Stimulated activated CD8-positive, alpha-beta memory T cell treated with anti-CD3 and anti-CD28 coated beads, Interleukin-12 subunit alpha, Interleukin-12 subunit beta, amount 100 ng/mL, for 4 hours (primary cell): ENCODE measurements at regions not wholly inside any gene's neighbourhood (a gene's known extent, or its start where the extent isn't known, plus 50 kb on each side); places are given as distances from the start of the nearest gene placed in this dataset.

Experiments used
- DNase-seq: peaks from one replicate; pipeline ENCODE4 v3.0.0-alpha.2; 2020; ENCODE audit warnings: low read depth

DNA sequence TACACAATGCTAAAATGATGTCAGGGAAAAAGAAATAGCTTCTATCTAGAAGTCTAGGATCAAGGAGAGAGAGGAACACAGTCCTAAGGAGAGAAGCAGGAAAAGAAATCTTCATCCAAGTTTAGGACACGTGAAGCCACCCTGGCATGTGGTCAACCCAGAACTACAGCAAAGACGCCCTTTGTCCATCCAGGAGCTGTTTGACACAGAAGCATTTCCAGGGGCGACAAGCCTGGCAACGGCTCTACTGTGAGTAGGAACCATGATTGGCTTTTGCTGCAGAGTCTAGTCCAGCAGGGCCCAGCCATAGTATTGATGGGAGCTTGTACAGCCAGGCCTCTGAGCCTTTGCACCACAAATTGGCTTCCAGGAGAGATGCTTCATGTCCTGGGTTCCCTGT, 185.4 kb upstream of the RPL38 start:
- DNase-seq, result no peak

DNA sequence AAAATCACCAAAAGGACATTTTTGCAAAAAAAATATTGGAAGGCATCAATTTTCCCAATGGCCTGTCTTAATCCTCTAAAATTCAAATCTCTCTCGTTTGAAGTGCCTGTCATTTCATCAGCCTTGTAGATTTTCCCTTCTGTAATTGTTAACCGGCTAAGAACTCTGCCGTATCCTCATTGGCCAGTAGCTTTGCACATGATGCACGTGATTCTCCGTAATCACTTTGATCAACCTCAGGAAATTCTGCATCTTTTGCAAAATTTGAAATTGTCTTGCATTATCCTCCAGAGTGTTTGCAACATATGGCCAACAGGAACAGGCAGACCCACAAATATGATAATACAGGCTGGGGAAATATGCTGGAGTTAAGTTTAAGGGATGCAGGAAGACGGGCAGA, 184.2 kb upstream of the RPL38 start:
- no peak for DNase-seq

DNA sequence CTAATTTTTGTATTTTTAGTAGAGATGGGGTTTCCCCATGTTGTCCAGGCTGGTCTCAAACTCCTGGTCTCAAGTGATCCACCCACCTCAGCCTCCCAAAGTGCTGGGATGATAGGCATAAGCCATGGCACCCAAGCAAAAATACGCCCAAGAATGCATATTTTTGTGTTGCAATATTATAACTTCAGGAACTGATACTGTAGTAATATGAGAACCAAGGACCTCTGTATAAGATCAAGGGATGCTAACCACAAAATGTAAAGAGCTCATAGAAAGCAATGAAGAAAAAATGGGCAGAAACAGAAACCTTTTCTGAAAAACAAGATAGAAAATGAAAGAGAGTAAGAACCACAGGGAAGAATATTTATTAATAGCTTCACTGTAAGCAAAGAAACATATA, 183.6 kb upstream of the RPL38 start:
- no peak for DNase-seq

DNA sequence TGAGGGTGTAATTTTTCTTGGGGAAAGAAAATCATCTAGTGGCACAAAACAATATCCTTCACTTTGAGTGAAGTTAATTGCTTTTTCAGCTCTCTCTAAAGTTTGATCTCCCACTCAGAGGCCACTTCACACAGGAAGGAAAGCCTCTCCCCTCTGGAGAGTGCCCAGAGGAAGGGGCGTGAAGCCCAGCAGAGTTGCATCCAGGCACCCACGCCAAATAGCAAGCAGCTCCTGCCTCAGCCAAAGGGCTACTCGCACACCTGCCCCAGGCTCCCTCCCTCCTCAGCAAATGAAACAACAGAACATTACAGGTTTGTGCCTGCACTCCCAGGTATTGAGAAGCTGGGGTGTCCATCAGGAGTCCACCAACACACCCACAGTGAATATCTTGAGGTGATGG, 183.0 kb upstream of the RPL38 start:
- DNase-seq, result no peak

DNA sequence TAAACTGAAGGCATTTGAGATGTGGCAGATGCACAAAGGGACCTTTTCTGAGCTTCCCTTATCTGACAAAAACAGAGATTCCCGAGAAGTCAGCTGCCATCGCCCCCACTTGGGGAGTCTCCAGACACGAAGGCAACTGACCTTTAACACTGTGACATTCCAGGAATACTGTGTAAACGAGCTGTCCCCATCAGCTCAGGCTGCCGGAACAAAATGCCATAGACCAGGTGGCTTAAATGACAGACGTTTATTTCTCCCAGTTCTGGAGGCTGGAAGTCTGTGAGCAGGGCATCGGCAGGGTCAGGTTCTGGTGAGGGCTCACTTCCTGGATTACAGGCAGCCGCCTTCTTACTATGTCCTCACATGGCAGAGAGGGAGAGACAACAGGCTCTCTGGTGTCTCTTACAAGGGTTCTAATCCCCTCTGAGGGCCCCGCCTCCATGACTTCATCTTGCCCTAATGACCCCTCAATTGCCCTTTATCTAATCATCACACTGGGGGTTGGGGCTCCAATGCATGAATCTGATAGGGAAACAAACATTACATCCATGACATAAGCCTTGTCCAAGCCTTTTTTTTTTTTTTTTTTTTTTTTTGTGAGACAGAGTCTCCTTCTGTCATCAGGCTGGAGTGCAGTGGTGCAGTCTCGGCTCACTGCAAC, 178.5 kb upstream of the RPL38 start:
- DNase-seq, result no peak

DNA sequence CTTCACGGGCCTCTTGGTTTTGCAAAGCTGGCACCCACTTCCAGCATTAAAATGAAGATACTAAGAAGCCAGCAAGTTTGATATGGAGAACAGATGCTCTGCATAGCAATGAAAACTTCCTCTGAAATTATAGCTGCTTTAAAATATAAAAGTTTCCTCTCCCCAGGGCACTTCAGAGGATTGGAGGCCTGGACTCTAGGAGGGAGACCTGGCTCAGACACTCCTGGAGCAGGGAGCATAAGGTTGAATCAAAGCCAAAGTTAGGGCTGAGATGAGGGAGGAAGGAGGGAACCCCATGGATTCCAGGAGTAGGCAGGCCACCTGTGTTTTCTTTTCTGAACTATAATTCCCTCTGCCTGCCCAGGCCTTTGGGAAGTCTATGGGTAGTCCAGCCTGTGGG, 176.0 kb upstream of the RPL38 start:
- DNase-seq, result no peak

DNA sequence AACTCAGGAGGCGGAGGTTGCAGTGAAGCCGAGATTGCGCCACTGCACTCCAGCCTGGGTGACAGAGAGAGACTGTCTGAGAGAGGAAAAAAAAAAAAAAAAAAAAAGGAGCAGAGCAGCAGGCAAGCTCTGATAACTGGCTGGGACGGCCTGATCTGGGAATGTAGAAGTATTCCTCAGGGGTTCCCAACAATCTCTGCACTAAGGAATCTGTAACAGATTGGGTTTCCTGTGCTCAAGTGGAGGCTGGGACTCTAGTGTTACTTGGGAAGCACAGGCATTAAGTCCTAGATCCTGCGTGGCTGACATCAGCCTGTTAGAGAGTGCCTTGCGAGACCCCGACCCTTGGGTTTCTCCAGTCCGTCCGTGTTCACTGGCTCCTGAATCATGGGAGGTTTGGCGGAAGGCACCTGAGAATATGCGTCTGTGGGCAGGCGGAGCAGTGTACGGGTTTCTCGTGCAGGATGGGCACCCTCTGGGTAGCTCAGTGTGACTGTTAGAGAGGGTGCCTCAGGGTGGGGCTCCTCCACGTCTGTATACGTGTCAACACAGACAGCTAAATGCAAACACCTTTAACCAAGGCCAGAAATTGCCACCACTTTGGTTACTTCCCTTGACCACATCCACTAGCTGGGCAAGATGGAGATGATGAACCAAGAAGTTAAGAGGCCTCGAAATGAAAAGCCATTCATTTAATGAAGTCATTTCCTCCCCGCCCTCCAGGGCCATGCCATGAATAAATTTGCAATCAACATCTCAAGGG, 174.9 kb upstream of the RPL38 start:
- no peak for DNase-seq

DNA sequence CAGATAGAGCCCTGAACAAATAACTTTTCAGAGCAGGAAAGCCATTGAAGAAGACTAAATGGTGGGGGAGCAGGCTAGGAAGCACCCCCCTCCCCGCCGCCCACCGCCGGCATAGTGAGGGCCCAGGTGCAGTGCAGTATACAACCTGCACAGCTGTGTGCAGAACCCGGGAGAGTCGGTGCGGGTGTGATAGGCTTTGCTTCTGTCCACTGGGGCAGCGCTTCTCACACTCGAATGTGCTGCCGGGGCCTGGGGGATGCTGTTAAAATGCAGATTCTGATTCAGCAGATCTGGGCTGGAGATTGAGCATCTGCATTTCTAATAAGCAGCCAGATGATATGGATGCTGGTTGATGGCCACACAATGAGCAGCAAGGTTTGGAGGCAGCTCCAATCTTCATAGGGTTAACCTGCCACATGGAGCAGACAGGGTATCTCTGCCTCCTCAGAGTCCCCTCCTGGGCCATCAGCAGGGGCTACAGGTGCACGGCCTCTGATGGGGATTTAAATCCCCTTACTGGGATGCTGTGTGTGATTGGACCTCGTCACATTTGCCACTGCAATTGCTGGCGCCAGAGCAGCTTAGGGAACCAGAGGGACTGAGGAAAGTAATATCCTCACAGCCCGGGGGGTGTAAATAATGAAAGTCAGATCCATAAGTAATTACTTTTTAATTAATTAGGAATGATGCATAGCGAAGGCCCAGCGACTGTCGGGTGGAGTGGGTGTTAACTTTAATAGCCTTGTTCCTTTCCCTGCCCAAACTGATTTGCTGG, 172.0 kb upstream of the RPL38 start:
- DNase-seq, result no peak

DNA sequence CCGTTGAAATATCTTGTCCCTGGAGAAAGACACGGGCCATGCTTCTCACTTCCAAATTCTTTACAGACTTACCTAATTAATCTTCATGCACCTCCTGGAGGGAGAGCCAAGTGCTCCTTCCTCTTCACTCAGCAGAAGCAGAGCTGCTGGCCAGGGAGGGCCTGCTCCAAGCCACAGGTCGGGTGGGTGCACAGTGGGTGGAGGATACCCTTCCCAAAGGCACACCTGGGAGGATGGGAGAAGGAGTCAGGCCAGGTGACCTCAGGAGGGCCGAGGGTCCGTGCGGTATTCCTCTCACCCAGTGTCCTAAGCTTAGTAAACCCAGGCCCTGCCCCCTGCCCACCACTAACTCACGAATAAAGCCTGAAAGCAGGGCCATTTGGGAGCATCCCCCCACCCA, 171.3 kb upstream of the RPL38 start:
- DNase-seq, result no peak

DNA sequence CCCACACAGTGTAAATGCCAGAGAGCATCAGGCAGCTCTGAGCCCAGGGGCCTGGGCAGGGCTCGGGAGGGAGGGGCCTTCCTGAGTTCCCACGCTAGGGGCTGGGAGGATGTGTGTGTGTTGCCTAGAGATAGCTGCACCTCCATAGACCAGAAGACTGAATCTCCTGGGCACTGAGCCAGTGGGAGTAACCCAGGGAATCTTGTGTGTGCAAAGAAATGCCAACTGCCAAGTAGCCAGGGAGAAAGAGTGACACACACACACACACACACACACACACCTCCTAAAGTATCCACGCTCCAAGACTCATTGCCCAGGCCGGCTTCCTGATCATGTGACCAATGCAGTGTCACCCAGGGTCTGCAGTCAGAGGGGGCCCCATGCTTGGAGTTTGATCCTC, 166.2 kb upstream of the RPL38 start:
- no peak for DNase-seq

DNA sequence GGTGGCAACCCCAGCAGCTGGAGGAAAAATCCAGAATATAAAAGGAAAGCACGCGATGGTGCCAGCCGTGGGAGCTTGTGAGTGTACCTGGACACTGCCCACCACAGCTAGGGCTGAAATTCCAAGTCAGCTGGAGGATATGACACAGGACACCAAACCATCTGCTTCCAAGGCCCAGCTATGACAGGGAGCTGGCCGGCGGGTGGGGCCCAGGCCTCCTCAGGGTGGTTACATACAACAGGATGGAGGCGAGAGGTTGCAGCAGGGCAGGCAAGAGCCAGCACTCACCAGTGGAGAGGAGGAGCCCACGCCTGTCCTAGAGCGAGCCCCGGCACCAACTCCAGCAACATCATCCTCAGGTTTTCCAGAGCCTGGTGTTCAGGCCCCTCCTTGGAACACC, 163.2 kb upstream of the RPL38 start:
- no peak for DNase-seq

DNA sequence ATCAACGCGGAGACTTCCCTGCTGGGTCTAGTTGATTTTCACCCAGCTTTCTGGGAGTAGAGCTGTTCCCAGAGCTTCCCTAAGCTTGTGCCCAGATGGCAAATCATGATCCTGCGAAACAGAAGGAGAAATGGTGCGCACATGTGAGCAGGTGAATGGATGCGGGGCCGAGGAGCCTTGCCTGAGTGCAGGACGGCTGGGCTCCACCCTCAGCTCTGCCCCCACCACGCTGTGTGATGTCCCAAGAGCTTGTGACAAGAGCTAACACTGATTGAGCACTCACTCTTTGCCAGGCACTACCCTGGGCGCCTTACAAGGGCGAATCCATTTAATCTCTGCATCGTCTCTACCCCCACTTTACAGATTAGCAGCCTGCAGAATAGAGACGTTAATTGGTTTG, 162.7 kb upstream of the RPL38 start:
- DNase-seq, result no peak

DNA sequence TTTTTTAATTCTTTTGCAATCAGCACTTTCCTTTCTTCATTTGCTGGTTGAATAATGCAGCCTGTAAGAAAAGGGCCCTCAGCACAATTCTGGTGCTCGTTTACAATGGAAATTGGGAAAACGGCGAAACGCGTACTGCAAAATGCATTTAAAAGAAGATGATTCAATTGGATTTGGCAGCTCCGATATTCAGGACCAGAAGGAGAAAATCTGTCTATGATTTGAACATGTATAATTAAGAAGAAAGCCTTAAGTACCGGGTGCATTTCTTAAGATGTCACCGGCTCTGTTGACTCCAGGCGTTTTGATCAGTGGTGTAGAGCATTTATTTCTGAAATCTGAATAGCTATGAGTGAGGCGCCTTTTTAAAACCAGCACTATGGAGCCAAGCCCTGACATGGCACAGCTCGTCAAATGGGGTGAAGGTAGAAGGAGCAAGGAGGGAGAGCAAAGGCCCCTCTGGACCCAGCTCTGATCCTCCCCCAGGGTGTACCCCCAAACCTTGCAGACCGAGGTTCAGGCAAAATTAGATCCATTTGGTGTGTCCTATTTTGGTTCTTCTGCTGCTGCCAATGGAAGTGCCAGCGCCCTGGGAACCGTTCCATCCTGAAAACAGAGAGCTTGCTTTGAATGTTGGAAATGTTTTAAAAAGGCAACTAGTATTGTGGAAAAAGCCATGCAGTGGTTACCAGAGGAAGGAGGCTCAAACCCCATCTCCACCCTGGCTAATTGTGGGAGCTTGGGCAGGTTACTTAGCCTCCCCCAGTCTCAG, 161.4 kb upstream of the RPL38 start:
- DNase-seq, result no peak

DNA sequence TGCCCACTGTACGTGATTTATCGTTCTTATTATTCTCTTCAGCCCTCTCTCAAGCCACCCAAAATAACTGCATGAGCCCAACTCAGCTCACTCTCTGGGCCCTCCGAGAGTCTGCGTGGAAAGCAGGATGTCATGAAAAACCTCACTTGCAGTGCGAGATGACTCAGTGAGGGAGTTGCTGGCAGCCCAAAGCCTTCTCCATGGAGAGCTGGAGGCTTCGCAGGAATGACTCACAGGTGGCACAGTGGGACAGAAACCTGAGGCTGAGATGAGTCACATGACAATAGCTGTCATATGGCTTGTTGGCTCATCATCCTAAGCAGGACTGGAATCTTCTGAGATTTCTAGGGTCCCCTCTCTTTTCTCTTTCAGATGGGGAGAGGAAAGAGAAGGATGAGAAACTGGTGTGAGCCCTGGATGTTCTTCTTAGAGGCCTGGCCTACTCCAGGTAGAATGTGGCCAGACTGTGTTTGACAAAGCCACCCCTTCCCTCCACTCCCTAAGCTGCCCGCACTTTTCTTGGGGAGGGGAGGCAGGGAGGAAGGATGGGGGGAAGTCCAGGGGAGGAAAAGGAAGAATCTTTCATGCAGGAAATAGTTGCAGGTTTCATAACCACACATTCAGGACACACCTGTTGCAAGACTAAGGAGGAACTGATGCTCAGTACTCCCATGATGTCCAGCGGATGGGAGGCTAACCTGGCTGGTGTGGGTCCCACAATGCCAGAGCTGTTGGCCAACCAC, 160.6 kb upstream of the RPL38 start:
- no peak for DNase-seq

DNA sequence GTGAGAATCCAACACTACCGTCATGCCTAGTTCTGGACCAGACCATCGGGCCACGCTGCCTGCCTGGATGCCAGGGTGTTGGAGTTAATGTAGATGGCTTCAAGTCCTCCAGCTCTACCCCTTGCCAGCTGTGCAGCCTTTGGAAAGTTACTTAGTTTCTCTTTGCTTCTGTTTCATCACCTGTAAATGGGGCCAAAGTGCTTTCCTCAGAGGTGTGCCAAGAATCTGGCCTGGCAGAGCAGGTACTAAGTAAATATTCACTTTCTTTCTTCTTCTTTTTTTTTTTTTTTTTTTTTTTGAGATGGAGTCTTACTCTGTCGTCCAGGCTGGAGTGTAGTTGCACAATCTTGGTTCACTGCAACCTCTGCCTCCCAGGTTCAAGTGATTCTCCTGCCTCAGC, 159.5 kb upstream of the RPL38 start:
- DNase-seq, result no peak

DNA sequence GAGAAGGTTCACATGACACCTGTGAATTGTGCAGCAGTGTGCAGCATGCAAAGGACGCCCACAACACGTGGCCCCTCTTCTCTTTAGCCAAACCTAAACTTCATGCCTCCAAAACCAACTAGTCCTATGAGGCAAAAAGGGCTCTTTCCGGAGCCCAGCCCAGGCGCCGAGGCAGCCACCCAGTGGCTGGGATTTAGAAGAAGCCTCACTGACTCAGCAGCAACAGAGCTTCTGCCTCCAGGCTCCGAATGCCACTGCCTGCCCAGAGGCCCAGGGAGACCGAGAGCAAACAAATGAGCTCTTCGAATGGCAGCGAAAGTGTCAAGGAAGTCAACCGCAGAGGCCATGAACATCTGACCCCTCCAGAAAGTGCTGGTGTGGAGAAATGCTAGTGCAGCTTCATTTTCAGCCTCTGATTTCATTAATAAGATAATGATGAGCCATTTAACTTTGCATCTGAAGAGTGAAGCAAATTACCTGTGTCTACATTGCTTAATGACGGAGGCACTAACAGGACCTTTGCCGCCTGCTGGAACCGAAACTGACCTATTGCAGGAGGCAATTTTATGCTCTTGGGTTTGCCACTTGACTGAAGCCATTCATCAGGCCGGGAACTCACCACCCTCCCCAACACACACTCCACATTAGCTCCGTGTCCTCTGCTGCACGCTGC, 157.7 kb upstream of the RPL38 start:
- DNase-seq, result no peak

DNA sequence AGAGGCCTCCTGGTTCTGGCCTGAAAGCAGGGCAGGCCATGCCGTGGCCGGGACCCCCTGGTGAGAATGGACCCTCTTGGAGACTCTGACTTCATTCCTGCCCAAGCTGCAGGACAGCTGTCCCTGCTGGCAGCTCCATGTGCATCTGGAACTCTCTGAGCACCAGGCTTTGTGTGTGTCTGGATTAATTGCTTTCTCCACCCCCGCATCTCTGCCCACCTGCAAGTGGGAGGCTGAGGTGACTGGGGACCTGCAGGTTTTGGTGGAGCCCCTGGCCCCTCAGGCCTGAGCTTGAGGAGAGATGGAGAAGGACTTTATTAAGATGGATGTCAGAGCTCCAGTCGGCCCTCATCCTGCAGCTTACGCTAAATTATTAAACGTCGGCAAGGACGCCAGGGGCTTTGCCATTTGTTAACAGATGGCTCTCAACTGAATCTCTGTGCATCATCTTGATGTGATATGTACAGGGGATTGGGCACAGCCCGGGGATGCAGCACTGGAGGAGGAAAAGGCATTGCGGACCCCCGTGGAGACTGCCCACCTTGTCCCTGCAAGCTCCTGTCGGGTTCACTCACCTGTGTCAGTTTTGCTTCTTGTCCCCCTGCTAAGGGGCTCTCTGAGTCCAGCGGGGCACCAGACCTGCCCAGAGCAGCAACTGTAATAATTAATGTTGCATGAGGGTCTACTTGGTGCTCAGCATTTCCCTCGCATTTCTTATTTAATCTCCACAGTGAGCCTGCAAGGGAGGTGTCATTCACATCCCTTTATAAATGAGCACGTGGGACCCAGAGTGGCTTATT, 154.1 kb upstream of the RPL38 start:
- DNase-seq, result no peak

DNA sequence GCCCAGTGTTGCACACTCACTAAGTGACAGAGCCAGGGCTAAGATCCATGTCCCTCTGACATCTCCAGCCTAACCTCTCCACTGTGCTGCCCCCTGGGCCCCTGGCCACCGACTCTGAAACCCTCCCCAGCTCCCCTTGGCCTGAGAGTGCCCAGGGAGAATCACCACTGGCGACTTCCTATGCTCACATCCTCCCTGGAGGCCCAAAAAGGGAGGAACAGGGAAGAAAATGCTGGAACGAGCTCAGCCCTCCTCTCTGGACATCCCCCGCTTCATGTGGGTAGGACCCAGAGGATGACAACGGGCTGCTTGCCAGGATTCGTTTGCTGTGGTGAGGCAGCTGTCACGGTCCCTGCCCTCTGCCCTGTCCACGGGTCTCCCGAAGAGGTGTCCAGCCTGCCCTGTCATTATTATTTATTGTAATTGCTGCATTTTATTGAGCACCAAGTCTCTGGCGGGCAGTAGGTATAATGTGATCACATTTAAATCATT, 153.5 kb upstream of the RPL38 start:
- no peak for DNase-seq

DNA sequence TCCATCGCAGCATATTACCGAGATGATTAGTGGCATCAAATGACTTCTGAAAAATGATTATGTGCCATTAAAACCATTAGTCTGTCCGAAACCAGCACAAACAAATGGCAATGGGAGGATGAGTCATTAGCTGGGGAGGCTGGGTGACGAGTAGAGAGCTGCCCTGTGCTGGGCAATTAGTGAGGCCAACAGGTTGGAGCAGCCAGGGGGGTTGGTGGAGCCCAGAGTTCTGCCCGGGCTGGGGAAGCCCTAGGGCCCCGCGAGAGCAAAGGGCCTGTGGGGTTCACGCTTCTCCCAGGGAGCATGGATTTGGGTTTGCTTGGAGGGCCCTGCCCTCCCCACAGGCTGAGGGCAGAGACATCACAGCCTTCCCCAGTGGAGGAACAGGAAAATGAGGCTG, 152.1 kb upstream of the RPL38 start:
- DNase-seq, result no peak
